ENCODE measurements at regions not wholly inside any gene's neighbourhood (a gene's known extent, or its start where the extent isn't known, plus 50 kb on each side); places are given as distances from the start of the nearest gene placed in this dataset.

DNA sequence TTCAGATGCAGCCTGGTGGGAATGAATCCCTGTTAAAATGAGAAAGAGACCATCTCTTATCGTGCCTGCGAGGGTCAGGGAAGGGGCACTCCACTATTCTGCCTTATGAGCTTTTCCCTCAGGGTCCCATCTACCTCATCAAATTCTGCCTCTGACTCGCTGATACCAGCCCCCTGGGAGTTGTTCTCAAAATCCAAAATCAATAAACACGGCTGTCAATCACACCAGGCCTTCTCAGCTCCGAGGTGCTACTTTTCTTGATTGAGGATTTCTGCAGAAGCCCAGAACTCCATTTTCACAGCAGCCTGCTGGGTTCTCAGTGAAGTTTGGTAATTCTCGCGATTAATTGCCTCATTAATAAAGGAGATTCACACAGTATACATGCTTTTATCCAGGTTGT is 312.6 kb downstream of the STIM2 start:
- RAD21 ChIA-PET (ENCODE audit: unreplicated experiment) = no interaction called here
- Histone ChIP-seq H3K9ac (ENCODE audit: control insufficient read depth, insufficient read depth, low read length) (no peak overlapping the region), H3K79me2 (ENCODE audit: control insufficient read depth, insufficient read depth, low read length) (no peaks in the 10 kb centered on the region), H3K36me3 (ENCODE audit: control insufficient read depth in 2 of 2, insufficient read depth in 2 of 2, low read length in 1 of 2) (no peaks in the 10 kb centered on the region), H3K4me2 (ENCODE audit: control insufficient read depth, insufficient read depth) (no peak overlapping the region), H3K27ac (ENCODE audit: control insufficient read depth, insufficient read depth) (no peak overlapping the region), H3K4me1 (ENCODE audit: control insufficient read depth, insufficient read depth, low read length) (no peaks in the 10 kb centered on the region), H4K20me1 (ENCODE audit: control insufficient read depth, insufficient read depth) (no peaks in the 10 kb centered on the region), H3K9me3 (replicated peaks; ENCODE audit: control insufficient read depth, insufficient read depth, low read length) (no peaks in the 10 kb centered on the region), H3K4me3 (no peak overlapping the region), H2AFZ (ENCODE audit: control insufficient read depth, low read depth, low read length) (no peak overlapping the region), H3K27me3 (replicated peaks in 1 of 2; ENCODE audit: control insufficient read depth in 2 of 2, insufficient read depth in 2 of 2, low read length in 1 of 2) (no peaks in the 10 kb centered on the region)
- ATAC-seq (no peak), DNase-seq (ENCODE audit: low read depth, low spot score) (no peak), FAIRE-seq (no peak)
- WGBS (ENCODE audit: insufficient coverage, insufficient replicate concordance, low lambda C conversion rate, missing lambda C conversion rate) = 42% methylated on average over 7 of the region's 7 CpGs
- SMC1A ChIA-PET (ENCODE audit: uncharacterized antibody, unreplicated experiment) = no interaction called here
- in situ Hi-C loops (cut with MboI) = no loop called here
- CTCF ChIA-PET = no interaction called here
- TF ChIP-seq TCF12 (IDR thresholded peaks at IDR 0.05; ENCODE audit: low read depth, low read length) (no peak), TCF3 (IDR thresholded peaks at IDR 0.05; ENCODE audit: borderline replicate concordance, insufficient read depth, low read depth, low read length) (no peak), HCFC1 (IDR thresholded peaks at IDR 0.05; ENCODE audit: low read length) (no peak), HDGF (IDR thresholded peaks at IDR 0.05) (no peak), RB1 (IDR thresholded peaks at IDR 0.05; ENCODE audit: borderline replicate concordance) (no peak), RCOR1 (conservative IDR thresholded peaks at IDR 0.05; ENCODE audit: low read depth, low read length) (no peak), LARP7 (IDR thresholded peaks at IDR 0.05) (no peak), HDAC2 (IDR thresholded peaks at IDR 0.05) (no peak), NR2F1 (conservative IDR thresholded peaks at IDR 0.05) (no peak), MTA3 (IDR thresholded peaks at IDR 0.05; ENCODE audit: borderline replicate concordance, low read length) (no peak), RAD51 (IDR thresholded peaks at IDR 0.05) (no peak), TARDBP (IDR thresholded peaks at IDR 0.05; ENCODE audit: borderline replicate concordance) (no peak)
- TF ChIP-seq, protein P1, sequence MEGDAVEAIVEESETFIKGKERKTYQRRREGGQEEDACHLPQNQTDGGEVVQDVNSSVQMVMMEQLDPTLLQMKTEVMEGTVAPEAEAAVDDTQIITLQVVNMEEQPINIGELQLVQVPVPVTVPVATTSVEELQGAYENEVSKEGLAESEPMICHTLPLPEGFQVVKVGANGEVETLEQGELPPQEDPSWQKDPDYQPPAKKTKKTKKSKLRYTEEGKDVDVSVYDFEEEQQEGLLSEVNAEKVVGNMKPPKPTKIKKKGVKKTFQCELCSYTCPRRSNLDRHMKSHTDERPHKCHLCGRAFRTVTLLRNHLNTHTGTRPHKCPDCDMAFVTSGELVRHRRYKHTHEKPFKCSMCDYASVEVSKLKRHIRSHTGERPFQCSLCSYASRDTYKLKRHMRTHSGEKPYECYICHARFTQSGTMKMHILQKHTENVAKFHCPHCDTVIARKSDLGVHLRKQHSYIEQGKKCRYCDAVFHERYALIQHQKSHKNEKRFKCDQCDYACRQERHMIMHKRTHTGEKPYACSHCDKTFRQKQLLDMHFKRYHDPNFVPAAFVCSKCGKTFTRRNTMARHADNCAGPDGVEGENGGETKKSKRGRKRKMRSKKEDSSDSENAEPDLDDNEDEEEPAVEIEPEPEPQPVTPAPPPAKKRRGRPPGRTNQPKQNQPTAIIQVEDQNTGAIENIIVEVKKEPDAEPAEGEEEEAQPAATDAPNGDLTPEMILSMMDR (IDR thresholded peaks at IDR 0.05 in 2 of 3, conservative IDR thresholded peaks at IDR 0.05 in 1 of 3; ENCODE audit: control insufficient read depth in 2 of 3, extremely low read depth in 1 of 3, insufficient read depth in 1 of 3, low read depth in 3 of 3, low read length in 3 of 3) = no peak
- TF ChIP-seq, protein P2, sequence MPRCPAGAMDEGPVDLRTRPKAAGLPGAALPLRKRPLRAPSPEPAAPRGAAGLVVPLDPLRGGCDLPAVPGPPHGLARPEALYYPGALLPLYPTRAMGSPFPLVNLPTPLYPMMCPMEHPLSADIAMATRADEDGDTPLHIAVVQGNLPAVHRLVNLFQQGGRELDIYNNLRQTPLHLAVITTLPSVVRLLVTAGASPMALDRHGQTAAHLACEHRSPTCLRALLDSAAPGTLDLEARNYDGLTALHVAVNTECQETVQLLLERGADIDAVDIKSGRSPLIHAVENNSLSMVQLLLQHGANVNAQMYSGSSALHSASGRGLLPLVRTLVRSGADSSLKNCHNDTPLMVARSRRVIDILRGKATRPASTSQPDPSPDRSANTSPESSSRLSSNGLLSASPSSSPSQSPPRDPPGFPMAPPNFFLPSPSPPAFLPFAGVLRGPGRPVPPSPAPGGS (IDR thresholded peaks at IDR 0.05; ENCODE audit: borderline replicate concordance, insufficient read depth, low read depth, low read length, poor library complexity, severe bottlenecking) = no peak
- POLR2A ChIA-PET = interaction anchor here (0.5 kb wide), 1 partner anchor 9 kb away, joined by 4 read pairs; no protein-coding TSS in a partner anchor
- no TSS peak for BruUV-seq (replicated peaks)
- intact Hi-C loops (cut with micrococcal nuclease; ENCODE audit: unreplicated experiment) = no loop called here

Measured in GM12878 (cell line).